Thyroid gland (tissue), 4 donors: ENCODE measurements at regions not wholly inside any gene's neighbourhood (a gene's known extent, or its start where the extent isn't known, plus 50 kb on each side); places are given as distances from the start of the nearest gene placed in this dataset.
"Not testable (repeated sequence)": the region's sequence is repeated elsewhere in the genome, so short reads cannot be mapped to it uniquely, and the experiment has no call there.

Experiments used
- DNase-seq, 2 donors: peaks; one replicate each; pipeline ENCODE4 v3.0.0-alpha.2; 2019
- H3K27ac ChIP-seq, 3 donors: fragments of 200-600 bp; sonication (generic); 1 replicate in 2 of 3; 2 replicates in 1 of 3; pipeline ENCODE4 v1.5.1; 2016 to 2019; ENCODE audit warnings: mild to moderate bottlenecking in 1 of 3, moderate library complexity in 1 of 3
- H3K27me3 ChIP-seq: fragments of 200-600 bp; sonication (generic); one replicate; pipeline ENCODE4 v1.5.1; 2019
- H3K36me3 ChIP-seq, 2 donors: fragments of 200-600 bp; sonication (generic); one replicate each; pipeline ENCODE4 v1.5.1; 2016 to 2019
- H3K4me1 ChIP-seq, 2 donors: fragments of 200-600 bp; sonication (generic); one replicate each; pipeline ENCODE4 v1.5.1; 2017 to 2019
- H3K4me3 ChIP-seq, 3 donors: fragments of 200-600 bp; sonication (generic); replicated peaks in 1 of 3; 1 replicate in 2 of 3; 2 replicates in 1 of 3; pipeline ENCODE4 v1.5.1; 2016; ENCODE audit warnings: mild to moderate bottlenecking in 1 of 3
- H3K9me3 ChIP-seq: fragments of 200-600 bp; sonication (generic); one replicate; pipeline ENCODE4 v1.5.1; 2017
- POLR2A ChIP-seq, 2 donors: fragments of 450-650 bp; IDR thresholded peaks; one replicate each; pipeline ENCODE4 v1.6.1; 2017; ENCODE audit warnings: antibody characterized with exemption in 2 of 2, mild to moderate bottlenecking in 2 of 2, moderate library complexity in 1 of 2
- WGBS, 2 donors: methylation state at CpG; one replicate each; pipeline ENCODE4 v1.1.5; 2017; 5-methylcytosine and 5-hydroxymethylcytosine counted together
- intact Hi-C: fragments of 100-400 bp; cut with DNase I; formaldehyde crosslinking; loops from one replicate; pipeline ENCODE4 v1.15.1; 2023
- TF ChIP-seq, protein P1 (sequence below), 6 experiments: fragments of 200-600 bp in 3 of 6; fragments of 450-650 bp in 3 of 6; sonication (generic) in 3 of 6; IDR thresholded peaks; one replicate each; pipeline ENCODE4 v1.5.1; 2016 to 2019; ENCODE audit warnings: antibody characterized with exemption in 6 of 6, mild to moderate bottlenecking in 2 of 6, inconsistent platforms in 1 of 6, moderate library complexity in 1 of 6

DNA sequence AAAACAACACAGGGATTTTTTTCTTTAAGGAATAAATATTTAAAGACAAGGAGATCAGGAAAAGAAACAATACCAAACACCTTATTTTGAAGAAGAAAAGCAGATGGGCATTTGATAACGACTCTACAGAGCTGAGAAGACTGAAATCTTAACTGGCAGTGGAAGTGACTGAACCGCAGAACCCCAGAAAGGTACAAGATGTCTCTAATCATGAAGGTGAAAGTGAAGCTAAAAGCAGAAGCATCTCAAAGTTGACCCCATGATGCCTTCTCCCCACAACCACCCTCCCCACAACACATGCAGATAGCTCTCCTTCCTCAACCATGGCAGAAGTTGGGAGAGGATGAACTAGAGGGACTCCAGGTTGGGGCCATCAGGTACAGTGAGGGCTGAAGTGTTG is 129.6 kb downstream of the ZNF648 start:
- no peaks in the 10 kb centered on the region for H3K27me3 ChIP-seq
- WGBS, 2 donors, result 88 to 95% methylated on average over 2 of the region's 2 CpGs
- no peak for TF ChIP-seq POLR2A (IDR thresholded peaks at IDR 0.05)
- TF ChIP-seq, protein P1, sequence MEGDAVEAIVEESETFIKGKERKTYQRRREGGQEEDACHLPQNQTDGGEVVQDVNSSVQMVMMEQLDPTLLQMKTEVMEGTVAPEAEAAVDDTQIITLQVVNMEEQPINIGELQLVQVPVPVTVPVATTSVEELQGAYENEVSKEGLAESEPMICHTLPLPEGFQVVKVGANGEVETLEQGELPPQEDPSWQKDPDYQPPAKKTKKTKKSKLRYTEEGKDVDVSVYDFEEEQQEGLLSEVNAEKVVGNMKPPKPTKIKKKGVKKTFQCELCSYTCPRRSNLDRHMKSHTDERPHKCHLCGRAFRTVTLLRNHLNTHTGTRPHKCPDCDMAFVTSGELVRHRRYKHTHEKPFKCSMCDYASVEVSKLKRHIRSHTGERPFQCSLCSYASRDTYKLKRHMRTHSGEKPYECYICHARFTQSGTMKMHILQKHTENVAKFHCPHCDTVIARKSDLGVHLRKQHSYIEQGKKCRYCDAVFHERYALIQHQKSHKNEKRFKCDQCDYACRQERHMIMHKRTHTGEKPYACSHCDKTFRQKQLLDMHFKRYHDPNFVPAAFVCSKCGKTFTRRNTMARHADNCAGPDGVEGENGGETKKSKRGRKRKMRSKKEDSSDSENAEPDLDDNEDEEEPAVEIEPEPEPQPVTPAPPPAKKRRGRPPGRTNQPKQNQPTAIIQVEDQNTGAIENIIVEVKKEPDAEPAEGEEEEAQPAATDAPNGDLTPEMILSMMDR (IDR thresholded peaks at IDR 0.05), result no peak
- H3K9me3 ChIP-seq, result no peaks in the 10 kb centered on the region
- DNase-seq, result no peak
- no peak overlapping the region for H3K4me3 ChIP-seq
- H3K27ac ChIP-seq, result no peak overlapping the region
- H3K4me1 ChIP-seq, result no peaks in the 10 kb centered on the region
- intact Hi-C loops, result no loop called here
- H3K36me3 ChIP-seq, result no peaks in the 10 kb centered on the region

- no peaks in the 10 kb centered on the region for H3K4me1 ChIP-seq
- intact Hi-C loops, result no loop called here
- H3K27ac ChIP-seq, result no peak overlapping the region
- no peaks in the 10 kb centered on the region for H3K36me3 ChIP-seq
- H3K27me3 ChIP-seq, result no peaks in the 10 kb centered on the region
- TF ChIP-seq POLR2A (IDR thresholded peaks at IDR 0.05), result no peak
- TF ChIP-seq, protein P1 (IDR thresholded peaks at IDR 0.05), result no peak
- H3K4me3 ChIP-seq, result no peak overlapping the region
- H3K9me3 ChIP-seq, result no peaks in the 10 kb centered on the region
- DNase-seq, result no peak
- 70 to 73% methylated on average over 2 of the region's 2 CpGs for WGBS, 2 donors
Measured at GRCh38 chr1:181930187-181930586, 131.3 kb downstream of the ZNF648 start.

GRCh38 chr1:181926697-181927096 is 134.8 kb downstream of the ZNF648 start:
- no peaks in the 10 kb centered on the region for H3K9me3 ChIP-seq
- no peaks in the 10 kb centered on the region for H3K4me1 ChIP-seq
- no peak for TF ChIP-seq POLR2A (IDR thresholded peaks at IDR 0.05)
- TF ChIP-seq, protein P1 (IDR thresholded peaks at IDR 0.05), result no peak
- intact Hi-C loops, result no loop called here
- no peaks in the 10 kb centered on the region for H3K27me3 ChIP-seq
- H3K4me3 ChIP-seq, result no peak overlapping the region
- no peak for DNase-seq
- H3K27ac ChIP-seq, result no peak overlapping the region
- no peaks in the 10 kb centered on the region for H3K36me3 ChIP-seq

- H3K36me3 ChIP-seq, DNase-seq, H3K9me3 ChIP-seq, H3K4me1 ChIP-seq, H3K4me3 ChIP-seq, intact Hi-C loops, H3K27me3 ChIP-seq, H3K27ac ChIP-seq: not testable (repeated sequence)
- 96 to 97% methylated on average over 2 of the region's 2 CpGs for WGBS, 2 donors
Measured at GRCh38 chr1:181924034-181924433, 137.5 kb downstream of the ZNF648 start.

DNA sequence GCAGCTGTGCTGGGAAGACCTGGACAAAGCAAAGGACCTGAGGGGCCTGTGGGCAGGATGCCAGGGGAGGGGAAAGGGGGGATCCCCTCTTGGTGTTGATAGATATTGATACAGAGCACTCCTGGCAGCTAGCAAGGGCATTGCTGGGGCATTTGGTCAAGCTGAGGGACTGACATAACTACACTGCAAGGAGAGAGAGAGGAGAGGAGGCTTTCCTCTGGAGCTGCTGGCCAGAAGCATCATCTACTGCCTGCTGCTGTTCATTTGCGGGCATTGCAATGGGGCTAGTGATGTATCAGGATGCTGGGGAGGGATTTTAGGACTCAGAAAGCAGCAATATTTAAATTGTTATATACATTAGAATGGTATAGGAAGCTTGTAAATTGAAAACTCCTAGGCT is 142.0 kb downstream of the ZNF648 start:
- Histone ChIP-seq H3K36me3 (no peaks in the 10 kb centered on the region), H3K4me1 (no peaks in the 10 kb centered on the region), H3K9me3 (no peaks in the 10 kb centered on the region), H3K27ac (no peak overlapping the region), H3K4me3 (no peak overlapping the region), H3K27me3 (no peaks in the 10 kb centered on the region)
- WGBS, 2 donors, result 80 to 88% methylated on average over 1 of the region's 1 CpG
- TF ChIP-seq, protein P1 (IDR thresholded peaks at IDR 0.05), result no peak
- no peak for TF ChIP-seq POLR2A (IDR thresholded peaks at IDR 0.05)
- no peak for DNase-seq
- intact Hi-C loops, result no loop called here

- no peak overlapping the region for H3K4me3 ChIP-seq
- intact Hi-C loops, result no loop called here
- no peak for DNase-seq
- no peaks in the 10 kb centered on the region for H3K4me1 ChIP-seq
- TF ChIP-seq, protein P1 (IDR thresholded peaks at IDR 0.05), result no peak
- TF ChIP-seq POLR2A (IDR thresholded peaks at IDR 0.05), result no peak
- H3K9me3 ChIP-seq, result no peaks in the 10 kb centered on the region
- no peaks in the 10 kb centered on the region for H3K36me3 ChIP-seq
- no peak overlapping the region for H3K27ac ChIP-seq
- no peaks in the 10 kb centered on the region for H3K27me3 ChIP-seq
- 71 to 76% methylated on average over 7 of the region's 7 CpGs for WGBS, 2 donors
Measured at GRCh38 chr1:181918880-181919525, 142.5 kb downstream of the ZNF648 start.
